Right atrium auricular region (tissue), 2 donors: ENCODE measurements at regions not wholly inside any gene's neighbourhood (a gene's known extent, or its start where the extent isn't known, plus 50 kb on each side); places are given as distances from the start of the nearest gene placed in this dataset.
A peak's percentile ranks its signal among the peaks of the same experiment; 100 is the strongest.

Experiments
- DNase-seq: peaks from one replicate; pipeline ENCODE4 v3.0.0-alpha.2; 2019; ENCODE audit warnings: low spot score
- H3K27ac ChIP-seq, 2 donors: fragments of 200-600 bp; sonication (generic); 1 replicate in 1 of 2; 2 replicates in 1 of 2; pipeline ENCODE4 v1.5.1; 2016 to 2019
- H3K27me3 ChIP-seq, 2 donors: fragments of 200-600 bp; sonication (generic); one replicate each; pipeline versions ENCODE4 v1.5.1 to v1.6.0; 2017 to 2019
- H3K36me3 ChIP-seq: fragments of 200-600 bp; sonication (generic); one replicate; pipeline ENCODE4 v1.5.1; 2016
- H3K4me1 ChIP-seq, 2 donors: fragments of 200-600 bp; sonication (generic); one replicate each; pipeline versions ENCODE4 v1.5.1 to v1.6.0; 2017 to 2019
- H3K4me3 ChIP-seq, 2 donors: fragments of 200-600 bp; sonication (generic); 1 replicate in 1 of 2; 2 replicates in 1 of 2; pipeline ENCODE4 v1.5.1; 2017 to 2019; ENCODE audit warnings: mild to moderate bottlenecking in 1 of 2, moderate library complexity in 1 of 2
- H3K9me3 ChIP-seq, 2 donors: fragments of 200-600 bp; sonication (generic); one replicate each; pipeline ENCODE4 v1.5.1; 2019
- CTCF ChIP-seq, 2 donors: fragments of 200-600 bp; sonication (generic); IDR thresholded peaks; one replicate each; pipeline ENCODE4 v1.5.1; 2019; ENCODE audit warnings: antibody characterized with exemption in 2 of 2

DNA sequence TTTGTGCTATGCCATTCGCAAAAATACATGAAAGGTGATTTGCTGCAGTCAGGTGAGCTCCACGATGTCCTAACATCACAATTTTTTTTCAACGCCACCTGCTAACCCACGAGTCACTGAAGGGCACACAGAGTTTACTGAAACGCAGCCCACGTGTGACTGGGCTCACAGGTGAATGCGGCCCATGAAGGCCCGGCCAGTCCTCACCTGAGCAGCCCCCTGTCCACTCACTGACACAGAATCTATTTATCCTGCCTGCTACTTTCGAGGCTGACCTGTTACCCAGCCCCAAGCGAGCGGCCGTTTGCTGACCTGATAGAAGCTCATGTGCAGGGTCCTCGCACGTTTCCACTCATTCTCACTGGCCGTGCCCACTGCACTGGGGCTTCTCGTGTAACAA is 121.9 kb upstream of the SOX1 start:
- no peaks in the 10 kb centered on the region for H3K27me3 ChIP-seq
- H3K9me3 ChIP-seq, result no peaks in the 10 kb centered on the region
- H3K36me3 ChIP-seq, result no peaks in the 10 kb centered on the region
- TF ChIP-seq CTCF (IDR thresholded peaks at IDR 0.05), result no peak
- peak; percentile 16 for DNase-seq
- no peak overlapping the region for H3K4me3 ChIP-seq
- no peaks in the 10 kb centered on the region for H3K4me1 ChIP-seq
- H3K27ac ChIP-seq, result no peak overlapping the region

DNA sequence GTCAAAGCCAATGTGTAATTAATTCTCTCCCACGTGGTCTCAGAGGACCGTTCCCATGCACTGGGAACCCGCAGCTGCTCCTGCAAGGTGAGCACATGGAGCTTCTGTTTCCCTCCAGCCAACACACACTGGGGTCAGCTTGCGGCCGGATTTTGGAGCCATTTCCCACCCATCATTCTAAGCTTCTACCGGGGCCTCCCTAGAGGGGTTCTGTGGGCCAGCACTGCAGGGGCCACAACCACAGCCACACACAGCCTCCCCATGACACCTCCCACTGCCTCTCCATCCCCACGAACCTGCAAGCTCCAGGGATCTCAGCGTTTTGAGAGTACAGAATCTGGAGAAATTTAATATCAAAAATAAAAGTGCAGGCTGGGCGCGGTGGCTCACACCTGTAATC is 120.7 kb upstream of the SOX1 start:
- Histone ChIP-seq H3K27ac (no peak overlapping the region), H3K36me3 (no peaks in the 10 kb centered on the region), H3K4me3 (no peak overlapping the region), H3K27me3 (no peaks in the 10 kb centered on the region), H3K9me3 (peaks cover 0 to 10% of the 10 kb centered on the region in 2 donors), H3K4me1 (no peaks in the 10 kb centered on the region)
- peak; percentile 13 for DNase-seq
- no peak for TF ChIP-seq CTCF (IDR thresholded peaks at IDR 0.05)

DNA sequence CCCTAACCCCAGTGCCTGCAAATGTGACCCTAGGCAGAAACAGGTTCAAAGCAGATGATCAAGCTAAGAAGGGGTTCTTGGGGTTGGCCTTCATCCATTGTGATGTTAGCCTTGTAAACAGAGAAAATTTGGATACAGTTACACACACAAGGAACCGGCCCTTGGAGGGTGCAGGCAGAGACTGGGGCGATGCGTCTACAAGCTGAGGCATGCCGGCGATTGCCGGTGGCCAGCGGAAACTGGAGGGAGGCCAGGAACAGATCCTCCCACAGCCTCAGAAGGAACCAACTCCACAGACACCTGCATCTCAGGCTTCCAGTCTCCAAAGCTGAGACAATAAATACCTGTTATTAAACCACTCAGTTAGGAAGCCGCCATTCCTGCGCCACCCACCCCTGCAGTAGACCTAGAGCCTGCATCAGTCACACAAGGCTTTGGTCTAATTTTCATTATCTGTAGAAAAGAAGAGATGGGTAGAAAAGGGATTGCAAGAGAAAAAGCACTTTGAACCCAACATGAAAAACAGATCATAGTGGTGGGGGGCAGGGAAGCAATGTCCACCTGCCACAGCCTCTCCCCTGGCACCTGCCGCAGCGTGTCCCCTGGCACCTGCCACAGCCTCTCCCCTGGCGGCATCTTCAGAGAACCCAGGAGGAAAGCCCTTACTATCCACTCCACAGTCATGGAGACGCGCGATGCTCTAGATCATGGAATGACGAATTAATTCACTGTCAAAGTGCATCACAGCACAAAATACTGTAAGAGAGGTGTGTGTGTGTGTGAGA is 119.7 kb upstream of the SOX1 start:
- H3K4me1 ChIP-seq, result no peaks in the 10 kb centered on the region
- H3K27me3 ChIP-seq, result no peaks in the 10 kb centered on the region
- peaks cover 0 to 14% of the 10 kb centered on the region in 2 donors for H3K9me3 ChIP-seq
- no peak for TF ChIP-seq CTCF (IDR thresholded peaks at IDR 0.05)
- no peaks in the 10 kb centered on the region for H3K36me3 ChIP-seq
- DNase-seq, result peak; percentile 18
- no peak overlapping the region for H3K4me3 ChIP-seq
- H3K27ac ChIP-seq, result no peak overlapping the region

DNA sequence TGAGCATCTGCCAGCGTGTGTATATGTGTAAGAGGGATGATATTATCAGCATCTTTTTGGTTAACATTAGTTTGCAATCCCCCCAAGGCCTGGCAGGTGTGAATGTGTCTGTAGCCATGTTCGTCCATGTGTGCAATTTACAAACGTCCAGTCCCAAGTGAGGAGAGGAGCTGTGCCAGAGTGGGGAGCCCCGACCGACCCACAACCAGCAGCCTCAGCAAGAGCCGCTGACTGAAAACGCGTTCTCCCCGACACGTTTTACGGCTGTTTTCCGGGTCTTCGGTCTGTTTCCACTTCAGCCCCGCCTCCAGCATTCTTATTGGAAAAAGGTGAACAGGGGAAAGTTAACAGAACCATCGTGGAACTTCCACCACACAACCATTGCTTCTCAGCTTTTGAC is 119.1 kb upstream of the SOX1 start:
- H3K9me3 ChIP-seq, result peaks cover 0 to 14% of the 10 kb centered on the region in 2 donors
- no peak overlapping the region for H3K4me3 ChIP-seq
- H3K36me3 ChIP-seq, result no peaks in the 10 kb centered on the region
- no peaks in the 10 kb centered on the region for H3K4me1 ChIP-seq
- TF ChIP-seq CTCF (IDR thresholded peaks at IDR 0.05), result no peak
- no peaks in the 10 kb centered on the region for H3K27me3 ChIP-seq
- DNase-seq, result no peak
- H3K27ac ChIP-seq, result no peak overlapping the region

DNA sequence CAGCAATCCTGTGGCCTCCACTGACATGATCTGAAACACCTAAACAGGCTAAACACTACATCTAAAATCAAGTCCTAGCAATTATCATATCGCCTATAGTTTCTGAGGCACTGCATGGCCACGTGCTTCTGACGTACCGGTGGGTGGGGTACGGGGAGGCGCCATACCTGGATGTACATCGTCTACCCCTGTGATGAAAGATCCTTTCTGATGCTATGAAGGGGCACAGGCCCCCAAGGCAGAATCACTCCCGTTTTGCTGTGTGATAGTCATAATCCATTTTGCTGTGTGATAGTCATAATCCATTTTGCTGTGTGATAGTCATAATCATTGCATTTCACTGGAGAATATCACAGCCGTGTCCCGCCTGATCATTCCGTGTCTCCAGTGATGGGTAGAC is 118.7 kb upstream of the SOX1 start:
- Histone ChIP-seq H3K27me3 (no peaks in the 10 kb centered on the region), H3K27ac (no peak overlapping the region), H3K4me3 (no peak overlapping the region), H3K36me3 (no peaks in the 10 kb centered on the region), H3K9me3 (peaks cover 0 to 14% of the 10 kb centered on the region in 2 donors), H3K4me1 (no peaks in the 10 kb centered on the region)
- no peak for TF ChIP-seq CTCF (IDR thresholded peaks at IDR 0.05)
- DNase-seq, result peak; percentile 13

DNA sequence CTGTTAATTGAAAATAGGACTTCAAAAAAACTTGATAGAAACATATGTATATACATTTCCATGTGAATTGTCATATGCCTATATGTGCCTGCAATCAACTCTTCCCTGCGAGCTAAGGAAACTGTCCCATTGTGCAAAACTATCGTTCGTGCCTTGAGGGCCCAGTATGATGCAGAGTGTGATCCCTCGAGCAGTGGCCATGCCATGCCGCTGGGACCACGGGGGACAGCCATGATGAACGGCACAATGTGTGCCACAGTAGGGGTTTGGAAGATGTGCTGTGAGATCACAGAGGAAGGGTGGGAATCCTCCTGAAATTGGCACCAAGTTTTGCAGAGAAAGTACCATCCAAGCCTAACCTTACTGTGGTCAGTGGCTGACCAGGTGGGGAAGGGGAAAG is 118.1 kb upstream of the SOX1 start:
- Histone ChIP-seq H3K4me3 (no peak overlapping the region), H3K4me1 (no peaks in the 10 kb centered on the region), H3K9me3 (peaks cover 0 to 14% of the 10 kb centered on the region in 2 donors), H3K27me3 (no peaks in the 10 kb centered on the region), H3K27ac (no peak overlapping the region), H3K36me3 (no peaks in the 10 kb centered on the region)
- TF ChIP-seq CTCF (IDR thresholded peaks at IDR 0.05), result no peak
- peak; percentile 32 for DNase-seq
